ENCODE measurements at regions not wholly inside any gene's neighbourhood (a gene's known extent, or its start where the extent isn't known, plus 50 kb on each side); places are given as distances from the start of the nearest gene placed in this dataset.

- TF ChIP-seq POLR2A (IDR thresholded peaks at IDR 0.05): no peak
- no peak for TF ChIP-seq CTCF (IDR thresholded peaks at IDR 0.05)
- Histone ChIP-seq H3K36me3 (no peaks in the 10 kb centered on the region), H3K4me1 (no peaks in the 10 kb centered on the region), H3K4me3 (no peak overlapping the region), H3K27me3 (no peaks in the 10 kb centered on the region), H3K9me3 (no peaks in the 10 kb centered on the region), H3K27ac (no peak overlapping the region)
- no peak for DNase-seq
These were observed 117.0 kb upstream of the NEBL start for GRCh38 chr10:21014141-21014540.

DNA sequence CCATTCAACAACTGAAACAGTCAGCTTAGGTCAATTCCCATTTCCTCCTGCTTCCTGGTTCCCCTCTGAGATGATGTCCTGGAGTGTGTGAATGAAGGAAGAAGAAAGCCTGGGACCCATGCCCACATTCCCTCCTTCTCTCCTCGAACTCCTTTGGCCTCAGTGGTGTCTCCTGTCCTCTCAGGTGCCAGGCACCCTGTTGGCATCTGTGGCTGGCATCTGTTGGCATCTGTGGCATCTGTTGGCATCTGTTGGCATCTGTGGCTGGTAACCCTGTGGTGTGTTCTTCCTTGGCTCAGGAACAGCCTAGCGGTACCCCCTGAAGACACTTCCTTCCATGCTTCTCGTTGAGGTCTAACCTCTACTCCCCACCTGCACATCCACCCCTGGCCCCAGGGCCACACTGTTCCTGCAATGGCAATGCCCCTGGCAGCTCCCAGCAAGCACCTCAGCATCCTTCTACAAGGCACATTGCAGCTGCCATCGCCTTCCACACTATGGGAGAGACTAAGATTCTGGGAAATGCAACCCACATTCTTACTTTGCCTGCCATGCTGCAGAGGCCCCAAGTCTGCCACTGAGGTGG is 114.4 kb upstream of the NEBL start:
- H3K36me3 ChIP-seq: no peaks in the 10 kb centered on the region
- no peak overlapping the region for H3K4me3 ChIP-seq
- no peaks in the 10 kb centered on the region for H3K4me1 ChIP-seq
- TF ChIP-seq CTCF (IDR thresholded peaks at IDR 0.05) (no peak), POLR2A (IDR thresholded peaks at IDR 0.05) (no peak)
- no peak for DNase-seq
- H3K27me3 ChIP-seq: no peaks in the 10 kb centered on the region
- H3K9me3 ChIP-seq: no peaks in the 10 kb centered on the region
- no peak overlapping the region for H3K27ac ChIP-seq

DNA sequence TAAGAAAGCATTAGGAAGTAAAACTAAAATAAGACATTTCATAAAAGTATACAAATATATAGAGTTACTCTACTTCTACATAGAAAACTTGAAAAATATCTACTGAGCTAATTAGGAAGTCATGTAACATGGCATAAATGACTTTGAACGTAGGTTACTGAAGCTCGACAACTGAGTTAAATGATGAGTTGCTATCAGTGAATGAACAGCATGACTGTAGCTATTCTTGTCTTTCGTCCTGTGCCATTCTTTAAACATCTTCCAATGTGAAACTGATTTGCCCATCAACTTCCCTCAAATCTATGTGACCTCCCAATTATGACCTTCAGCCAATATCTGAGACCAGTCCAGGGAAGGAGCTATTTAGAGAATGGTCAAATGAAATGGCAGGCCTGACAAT is 113.5 kb upstream of the NEBL start:
- no peak for TF ChIP-seq CTCF (IDR thresholded peaks at IDR 0.05)
- no peak for DNase-seq
- Histone ChIP-seq H3K27ac (no peak overlapping the region), H3K4me3 (no peak overlapping the region), H3K36me3 (no peaks in the 10 kb centered on the region), H3K9me3 (no peaks in the 10 kb centered on the region), H3K4me1 (no peaks in the 10 kb centered on the region), H3K27me3 (no peaks in the 10 kb centered on the region)

DNA sequence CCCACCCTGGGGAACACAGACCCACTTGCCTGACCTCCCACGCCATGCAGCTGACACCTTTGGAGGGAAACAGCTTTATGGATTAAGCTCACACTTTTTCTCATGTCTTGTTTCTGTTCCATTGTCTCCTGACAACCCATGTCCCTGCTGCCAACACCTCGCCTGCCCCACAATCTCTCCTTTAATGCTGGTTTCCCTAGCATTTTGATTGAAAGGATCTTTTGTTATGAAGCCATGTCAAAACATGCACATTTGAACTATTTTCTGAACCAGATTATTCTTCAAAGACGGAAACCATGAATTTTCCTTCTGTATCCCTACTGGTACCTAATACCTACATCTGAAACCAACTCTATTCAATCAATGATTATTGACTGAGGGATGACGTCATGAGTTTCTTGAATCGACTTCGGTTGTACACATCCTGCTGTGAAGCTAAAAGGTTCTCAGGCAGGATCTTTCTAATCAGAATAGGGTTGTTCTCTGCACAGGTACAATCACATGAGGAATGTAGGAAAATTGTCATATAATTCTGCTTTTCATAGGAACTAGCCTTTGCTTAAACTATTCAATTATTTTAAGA is 106.2 kb upstream of the NEBL start:
- no peak for TF ChIP-seq POLR2A (IDR thresholded peaks at IDR 0.05)
- no peak for TF ChIP-seq CTCF (IDR thresholded peaks at IDR 0.05)
- no peak overlapping the region for H3K27ac ChIP-seq
- H3K4me3 ChIP-seq: no peak overlapping the region
- H3K4me1 ChIP-seq: no peaks in the 10 kb centered on the region
- H3K36me3 ChIP-seq: no peaks in the 10 kb centered on the region
- no peaks in the 10 kb centered on the region for H3K27me3 ChIP-seq
- no peak for DNase-seq
- H3K9me3 ChIP-seq: no peaks in the 10 kb centered on the region

GRCh38 chr10:21002091-21002878 is 105.2 kb upstream of the NEBL start:
- no peaks in the 10 kb centered on the region for H3K27me3 ChIP-seq
- H3K4me1 ChIP-seq: no peaks in the 10 kb centered on the region
- H3K27ac ChIP-seq: no peak overlapping the region
- no peak for TF ChIP-seq CTCF (IDR thresholded peaks at IDR 0.05)
- no peak overlapping the region for H3K4me3 ChIP-seq
- no peaks in the 10 kb centered on the region for H3K36me3 ChIP-seq
- no peaks in the 10 kb centered on the region for H3K9me3 ChIP-seq
- DNase-seq: no peak

All from Peyer's patch (tissue), 4 donors.